SU-DHL-6 (cell line): ENCODE measurements at regions not wholly inside any gene's neighbourhood (a gene's known extent, or its start where the extent isn't known, plus 50 kb on each side); places are given as distances from the start of the nearest gene placed in this dataset.

ENCODE experiments used
- H2AFZ ChIP-seq: fragments of 200-600 bp; sonication (generic); 2 replicates; pipeline ENCODE4 v1.6.1; 2014; ENCODE audit warnings: low read depth, mild to moderate bottlenecking, moderate library complexity, mixed read lengths, antibody characterized with exemption, low read length; ENCODE audit not compliant: severe bottlenecking
- H3F3A ChIP-seq: fragments of 200-600 bp; shearing (Covaris generic); 2 replicates; pipeline ENCODE4 v1.6.0; 2016; ENCODE audit warnings: antibody characterized with exemption, mild to moderate bottlenecking; ENCODE audit not compliant: insufficient read depth
- H3K27ac ChIP-seq: fragments of 200-600 bp; sonication (generic); 2 replicates; pipeline ENCODE4 v1.5.1; 2016; ENCODE audit warnings: low read depth, mild to moderate bottlenecking, low read length, moderate library complexity, mixed read lengths
- H3K27me3 ChIP-seq: fragments of 200-600 bp; sonication (generic), shearing (Covaris generic); 2 replicates; pipeline ENCODE4 v1.6.0; 2014; ENCODE audit warnings: mild to moderate bottlenecking, low read length
- H3K36me3 ChIP-seq: fragments of 200-600 bp; sonication (generic); 2 replicates; pipeline ENCODE4 v1.6.1; 2014; ENCODE audit warnings: mild to moderate bottlenecking, low read length, mixed read lengths
- H3K4me2 ChIP-seq: fragments of 300-600, 200-600 bp; shearing (Covaris generic), sonication (generic); 2 replicates; pipeline ENCODE4 v1.6.0; 2014; ENCODE audit warnings: low read length, low read depth, mild to moderate bottlenecking; ENCODE audit not compliant: poor library complexity, severe bottlenecking
- H3K4me3 ChIP-seq: fragments of 200-600 bp; sonication (generic); 2 replicates; pipeline ENCODE4 v1.5.1; 2014; ENCODE audit warnings: antibody characterized with exemption, low read length, mild to moderate bottlenecking, mixed read lengths; ENCODE audit not compliant: insufficient read depth, poor library complexity, severe bottlenecking
- H3K79me2 ChIP-seq: fragments of 200-600 bp; sonication (generic); 2 replicates; pipeline ENCODE4 v1.6.1; 2014; ENCODE audit warnings: mild to moderate bottlenecking, low read length, moderate library complexity; ENCODE audit not compliant: insufficient read depth
- H3K9ac ChIP-seq: fragments of 200-600 bp; sonication (generic); 2 replicates; pipeline ENCODE4 v1.7.0; 2014; ENCODE audit warnings: mild to moderate bottlenecking, low read length
- H3K9me2 ChIP-seq: fragments of 200-600 bp; sonication (generic); replicated peaks from 2 replicates; pipeline ENCODE4 v1.6.1; 2014; ENCODE audit warnings: low read length; ENCODE audit not compliant: insufficient read depth
- H3K9me3 ChIP-seq: fragments of 200-600 bp; sonication (generic); 2 replicates; pipeline ENCODE4 v1.6.1; 2014; ENCODE audit warnings: low read length, mixed read lengths; ENCODE audit not compliant: insufficient read depth
- H4K20me1 ChIP-seq: fragments of 200-600 bp; sonication (generic); 2 replicates; pipeline ENCODE4 v1.6.1; 2014; ENCODE audit warnings: low read depth, mild to moderate bottlenecking, antibody characterized with exemption, low read length, moderate library complexity, mixed read lengths
- CTCF ChIP-seq: fragments of 200-600 bp; sonication (generic); IDR thresholded peaks from one replicate; pipeline ENCODE4 v1.5.1; 2017; ENCODE audit warnings: antibody characterized with exemption, mild to moderate bottlenecking, low read length, moderate library complexity; ENCODE audit not compliant: insufficient read depth, poor library complexity, severe bottlenecking
- EZH2phosphoT487 ChIP-seq: fragments of 200-600 bp; sonication (generic), shearing (Covaris generic); conservative IDR thresholded peaks from 2 replicates; pipeline ENCODE4 v1.6.1; 2018; ENCODE audit warnings: mild to moderate bottlenecking, antibody characterized with exemption, low read length, moderate library complexity, mixed read lengths

- TF ChIP-seq EZH2phosphoT487: no peak
- TF ChIP-seq CTCF: no peak
- Histone ChIP-seq H3K9ac (no peak overlapping the region), H3K79me2 (no peaks in the 10 kb centered on the region), H3K27me3 (no peaks in the 10 kb centered on the region), H3K9me3 (peaks cover 5% of the 10 kb centered on the region; the same call in 1 of the 2 replicates), H3F3A (no peaks in the 10 kb centered on the region), H3K36me3 (no peaks in the 10 kb centered on the region), H3K4me2 (no peak overlapping the region), H3K4me3 (no peak overlapping the region), H3K9me2 (no peaks in the 10 kb centered on the region), H3K27ac (no peak overlapping the region), H2AFZ (no peak overlapping the region), H4K20me1 (no peaks in the 10 kb centered on the region)
These were observed 316.9 kb upstream of the LRRTM4 start for GRCh38 chr2:77839102-77839501.

GRCh38 chr2:77862120-77862519, 339.9 kb upstream of the LRRTM4 start:
- H2AFZ ChIP-seq: no peak overlapping the region
- no peaks in the 10 kb centered on the region for H3F3A ChIP-seq
- H3K27me3 ChIP-seq: no peaks in the 10 kb centered on the region
- no peaks in the 10 kb centered on the region for H3K79me2 ChIP-seq
- H3K27ac ChIP-seq: no peak overlapping the region
- no peak overlapping the region for H3K4me3 ChIP-seq
- H3K36me3 ChIP-seq: no peaks in the 10 kb centered on the region
- TF ChIP-seq EZH2phosphoT487 (no peak), CTCF (no peak)
- H3K4me2 ChIP-seq: no peak overlapping the region
- H3K9ac ChIP-seq: no peak overlapping the region
- no peaks in the 10 kb centered on the region for H4K20me1 ChIP-seq
- H3K9me3 ChIP-seq: no peaks in the 10 kb centered on the region
- H3K9me2 ChIP-seq: no peaks in the 10 kb centered on the region

GRCh38 chr2:77864426-77864825, 342.2 kb upstream of the LRRTM4 start:
- Histone ChIP-seq H3K27me3 (no peaks in the 10 kb centered on the region), H2AFZ (no peak overlapping the region), H3K4me3 (no peak overlapping the region), H3K27ac (no peak overlapping the region), H3K9me2 (no peaks in the 10 kb centered on the region), H3K9me3 (no peaks in the 10 kb centered on the region), H4K20me1 (no peaks in the 10 kb centered on the region), H3K79me2 (no peaks in the 10 kb centered on the region), H3K36me3 (no peaks in the 10 kb centered on the region), H3K4me2 (no peak overlapping the region), H3F3A (no peaks in the 10 kb centered on the region), H3K9ac (no peak overlapping the region)
- TF ChIP-seq CTCF: no peak
- no peak for TF ChIP-seq EZH2phosphoT487
